H1 (cell line): ENCODE measurements at regions not wholly inside any gene's neighbourhood (a gene's known extent, or its start where the extent isn't known, plus 50 kb on each side); places are given as distances from the start of the nearest gene placed in this dataset.

Experiments
- EP300 ChIP-seq, 2 experiments: IDR thresholded peaks; 1 replicate in 1 of 2; 2 replicates in 1 of 2; pipeline ENCODE4 v1.6.1; 2011 to 2012; ENCODE audit warnings: low read depth in 2 of 2, low read length in 2 of 2, mild to moderate bottlenecking in 2 of 2, borderline replicate concordance in 1 of 2, inconsistent platforms in 1 of 2, moderate library complexity in 1 of 2
- GTF2F1 ChIP-seq: IDR thresholded peaks from 2 replicates; pipeline ENCODE4 v1.6.1; 2012; ENCODE audit warnings: low read depth, low read length, improper control_type of control experiment, borderline replicate concordance
- JUN ChIP-seq: IDR thresholded peaks from 2 replicates; pipeline ENCODE4 v1.6.1; 2011; ENCODE audit warnings: low read depth, mild to moderate bottlenecking, improper control_type of control experiment, low read length
- NRF1 ChIP-seq: IDR thresholded peaks from 2 replicates; pipeline ENCODE4 v1.6.1; 2011; ENCODE audit warnings: mild to moderate bottlenecking, low read depth, low read length, improper control_type of control experiment
- POLR2A ChIP-seq, 2 experiments: IDR thresholded peaks; 1 replicate in 1 of 2; 2 replicates in 1 of 2; pipeline ENCODE4 v1.6.1; 2011; ENCODE audit warnings: low read depth in 2 of 2, low read length in 2 of 2, mild to moderate bottlenecking in 2 of 2; ENCODE audit errors: control extremely low read depth in 1 of 2
- POLR2AphosphoS5 ChIP-seq: IDR thresholded peaks from 2 replicates; pipeline ENCODE4 v1.6.1; 2011; ENCODE audit warnings: low read depth, low read length
- RAD21 ChIP-seq, 2 experiments: IDR thresholded peaks in 1 of 2; conservative IDR thresholded peaks in 1 of 2; 2 replicates each; pipeline ENCODE4 v1.6.1; 2011; ENCODE audit warnings: low read depth in 2 of 2, low read length in 2 of 2, improper control_type of control experiment in 1 of 2, inconsistent platforms in 1 of 2, mild to moderate bottlenecking in 1 of 2, moderate library complexity in 1 of 2
- RFX5 ChIP-seq: IDR thresholded peaks from 2 replicates; pipeline ENCODE4 v1.6.1; 2011; ENCODE audit warnings: low read depth, low read length, improper control_type of control experiment, borderline replicate concordance
- RNF2 ChIP-seq: fragments of 200-900, 300-1000 bp; sonication (generic); IDR thresholded peaks from 2 replicates; pipeline ENCODE4 v1.7.1; 2016; ENCODE audit warnings: borderline replicate concordance, low read depth, mild to moderate bottlenecking, antibody characterized with exemption, low read length; ENCODE audit not compliant: poor library complexity, severe bottlenecking; ENCODE audit errors: missing control alignments
- SP1 ChIP-seq: IDR thresholded peaks from 2 replicates; pipeline ENCODE4 v1.6.1; 2011; ENCODE audit warnings: low read depth, low read length
- SRF ChIP-seq: IDR thresholded peaks from 2 replicates; pipeline ENCODE4 v1.6.1; 2011; ENCODE audit warnings: mild to moderate bottlenecking, low read depth, low read length, moderate library complexity
- TAF1 ChIP-seq: IDR thresholded peaks from 2 replicates; pipeline ENCODE4 v1.6.1; 2011; ENCODE audit warnings: mild to moderate bottlenecking, low read depth, low read length
- TF ChIP-seq, protein P1 (sequence below), 3 experiments: IDR thresholded peaks; 1 replicate in 2 of 3; 2 replicates in 1 of 3; pipeline versions ENCODE4 v1.5.1 to v1.6.1; 2011; ENCODE audit warnings: low read length in 3 of 3, mild to moderate bottlenecking in 3 of 3, inconsistent platforms in 2 of 3, low read depth in 1 of 3, moderate library complexity in 1 of 3; ENCODE audit not compliant: insufficient read depth in 1 of 3; ENCODE audit errors: control extremely low read depth in 1 of 3
- TF ChIP-seq, protein P2 (sequence below): IDR thresholded peaks from 2 replicates; pipeline ENCODE4 v1.6.1; 2011; ENCODE audit warnings: low read length, improper control_type of control experiment

GRCh38 chr6:22940581-22941290, 371.4 kb downstream of the HDGFL1 start:
- TF ChIP-seq EP300 (IDR thresholded peaks at IDR 0.05; ENCODE audit: borderline replicate concordance in 1 of 2, low read depth in 2 of 2, low read length in 2 of 2) (no peak), SP1 (no peak), POLR2A (IDR thresholded peaks at IDR 0.05; ENCODE audit: control extremely low read depth in 1 of 2, low read depth in 2 of 2, low read length in 2 of 2) (no peak), RNF2 (no peak), JUN (no peak), GTF2F1 (no peak), POLR2AphosphoS5 (no peak), TAF1 (no peak), RAD21 (IDR thresholded peaks at IDR 0.05 in 1 of 2, conservative IDR thresholded peaks at IDR 0.05 in 1 of 2; ENCODE audit: low read depth in 2 of 2, low read length in 2 of 2) (no peak), SRF (no peak), RFX5 (no peak), NRF1 (no peak)
- TF ChIP-seq, protein P1, sequence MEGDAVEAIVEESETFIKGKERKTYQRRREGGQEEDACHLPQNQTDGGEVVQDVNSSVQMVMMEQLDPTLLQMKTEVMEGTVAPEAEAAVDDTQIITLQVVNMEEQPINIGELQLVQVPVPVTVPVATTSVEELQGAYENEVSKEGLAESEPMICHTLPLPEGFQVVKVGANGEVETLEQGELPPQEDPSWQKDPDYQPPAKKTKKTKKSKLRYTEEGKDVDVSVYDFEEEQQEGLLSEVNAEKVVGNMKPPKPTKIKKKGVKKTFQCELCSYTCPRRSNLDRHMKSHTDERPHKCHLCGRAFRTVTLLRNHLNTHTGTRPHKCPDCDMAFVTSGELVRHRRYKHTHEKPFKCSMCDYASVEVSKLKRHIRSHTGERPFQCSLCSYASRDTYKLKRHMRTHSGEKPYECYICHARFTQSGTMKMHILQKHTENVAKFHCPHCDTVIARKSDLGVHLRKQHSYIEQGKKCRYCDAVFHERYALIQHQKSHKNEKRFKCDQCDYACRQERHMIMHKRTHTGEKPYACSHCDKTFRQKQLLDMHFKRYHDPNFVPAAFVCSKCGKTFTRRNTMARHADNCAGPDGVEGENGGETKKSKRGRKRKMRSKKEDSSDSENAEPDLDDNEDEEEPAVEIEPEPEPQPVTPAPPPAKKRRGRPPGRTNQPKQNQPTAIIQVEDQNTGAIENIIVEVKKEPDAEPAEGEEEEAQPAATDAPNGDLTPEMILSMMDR (IDR thresholded peaks at IDR 0.05; ENCODE audit: control extremely low read depth in 1 of 3, insufficient read depth in 1 of 3, low read depth in 1 of 3, low read length in 3 of 3): no peak
- TF ChIP-seq, protein P2, sequence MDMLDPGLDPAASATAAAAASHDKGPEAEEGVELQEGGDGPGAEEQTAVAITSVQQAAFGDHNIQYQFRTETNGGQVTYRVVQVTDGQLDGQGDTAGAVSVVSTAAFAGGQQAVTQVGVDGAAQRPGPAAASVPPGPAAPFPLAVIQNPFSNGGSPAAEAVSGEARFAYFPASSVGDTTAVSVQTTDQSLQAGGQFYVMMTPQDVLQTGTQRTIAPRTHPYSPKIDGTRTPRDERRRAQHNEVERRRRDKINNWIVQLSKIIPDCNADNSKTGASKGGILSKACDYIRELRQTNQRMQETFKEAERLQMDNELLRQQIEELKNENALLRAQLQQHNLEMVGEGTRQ: no peak
